Spleen (tissue), 11 donors: ENCODE measurements at regions not wholly inside any gene's neighbourhood (a gene's known extent, or its start where the extent isn't known, plus 50 kb on each side); places are given as distances from the start of the nearest gene placed in this dataset.

ENCODE experiments used
- DNase-seq: peaks from one replicate; pipeline ENCODE4 v3.0.0-alpha.2; 2020
- H3K27ac ChIP-seq, 8 donors: fragments of 200-600 bp; sonication (generic) in 7 of 8; 1 replicate in 4 of 8; 2 replicates in 4 of 8; pipeline versions ENCODE4 v1.5.0 to v1.8.0; 2016 to 2021; ENCODE audit warnings: inconsistent platforms in 4 of 8, mild to moderate bottlenecking in 4 of 8, moderate library complexity in 1 of 8
- H3K27me3 ChIP-seq, 7 donors: fragments of 200-600 bp; sonication (generic) in 6 of 7; replicated peaks in 1 of 7; 1 replicate in 4 of 7; 2 replicates in 3 of 7; pipeline versions ENCODE4 v1.5.0 to v1.8.0; 2016 to 2021; ENCODE audit warnings: inconsistent platforms in 3 of 7, mild to moderate bottlenecking in 1 of 7
- H3K36me3 ChIP-seq, 6 donors: fragments of 200-600 bp; sonication (generic) in 5 of 6; 1 replicate in 4 of 6; 2 replicates in 2 of 6; pipeline versions ENCODE4 v1.5.0 to v1.8.0; 2016 to 2021; ENCODE audit warnings: inconsistent platforms in 2 of 6
- H3K4me1 ChIP-seq, 6 donors: fragments of 200-600 bp; sonication (generic) in 5 of 6; 1 replicate in 3 of 6; 2 replicates in 3 of 6; pipeline versions ENCODE4 v1.5.0 to v1.8.0; 2016 to 2021; ENCODE audit warnings: inconsistent platforms in 3 of 6
- H3K4me3 ChIP-seq, 8 donors: fragments of 200-600 bp; sonication (generic) in 7 of 8; 1 replicate in 4 of 8; 2 replicates in 4 of 8; pipeline versions ENCODE4 v1.5.0 to v1.8.0; 2016 to 2021; ENCODE audit warnings: inconsistent platforms in 4 of 8, mild to moderate bottlenecking in 4 of 8, moderate library complexity in 2 of 8
- H3K9me3 ChIP-seq, 8 donors: fragments of 200-600 bp; sonication (generic) in 7 of 8; 1 replicate in 4 of 8; 2 replicates in 4 of 8; pipeline versions ENCODE4 v1.5.0 to v1.8.0; 2016 to 2021; ENCODE audit warnings: inconsistent platforms in 4 of 8
- CTCF ChIP-seq, 11 experiments: fragments of 200-600 bp in 7 of 11; fragments of 450-650 bp in 4 of 11; sonication (generic) in 4 of 11; IDR thresholded peaks in 8 of 11; conservative IDR thresholded peaks in 3 of 11; 1 replicate in 7 of 11; 2 replicates in 4 of 11; pipeline versions ENCODE4 v1.4.0 to v1.8.0; 2016 to 2021; ENCODE audit warnings: antibody characterized with exemption in 11 of 11, inconsistent platforms in 4 of 11, mild to moderate bottlenecking in 1 of 11
- POLR2A ChIP-seq, 3 donors: fragments of 450-650 bp; IDR thresholded peaks; one replicate each; pipeline ENCODE4 v1.5.1; 2017; ENCODE audit warnings: antibody characterized with exemption in 3 of 3, mild to moderate bottlenecking in 1 of 3
- POLR2AphosphoS5 ChIP-seq, 3 donors: sonication (generic); formaldehyde crosslinking; IDR thresholded peaks; one replicate each; pipeline ENCODE4 v1.5.1; 2017; ENCODE audit warnings: antibody characterized with exemption in 3 of 3
- WGBS, 5 donors: extraction: QIAGEN DNeasy Blood & Tissue Kit in 3 of 5; methylation state at CpG; one replicate each; pipeline versions ENCODE4 v1.1.5 to v1.1.7; 2013 to 2018; 5-methylcytosine and 5-hydroxymethylcytosine counted together
- intact Hi-C: fragments of 100-400 bp; cut with DNase I; formaldehyde crosslinking; loops from one replicate; pipeline ENCODE4 v1.15.0; 2023; ENCODE audit warnings: low total_unique reads
- donor health status: healthy with polysubstance abuse.
- donor health status: DM: no; HTN: no; CAD: no; lungs with moderate emphysema.
- donor health status: DM: no; HTN: no; CAD: no.
- donor health status: Bipolar disorder and iron deficiency.
- donor health status: healthy.
- donor health status: DM: no; HTN: no; CAD: no.
- donor health status: DM: yes; HTN: yes; CAD: no.

- DNase-seq: no peak
Observed at GRCh38 chr5:169531631-169532030, 51.9 kb upstream of the SPDL1 start.

DNA sequence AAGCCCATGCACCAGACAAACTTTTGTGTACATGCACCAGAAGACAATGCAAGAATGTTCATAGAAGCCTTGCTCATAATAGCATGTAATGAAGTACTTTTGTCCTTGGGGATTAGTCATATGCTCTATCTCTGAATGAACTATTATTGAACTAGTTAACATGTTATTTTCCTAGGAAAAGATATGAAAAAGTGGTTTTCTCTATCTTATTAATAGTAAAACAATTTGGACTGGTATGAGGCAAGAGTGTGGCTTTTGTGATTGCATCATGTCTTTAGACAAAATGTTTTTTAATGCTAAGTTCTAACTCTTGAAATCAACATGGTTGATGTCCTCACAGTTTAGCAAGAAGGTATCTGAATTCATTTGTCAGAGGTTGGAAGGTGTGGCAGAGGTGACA is 55.7 kb upstream of the SPDL1 start:
- H3K9me3 ChIP-seq: peaks cover 0 to 5% (median 0%) of the 10 kb centered on the region in 8 donors
- TF ChIP-seq CTCF (IDR thresholded peaks at IDR 0.05 in 8 of 11, conservative IDR thresholded peaks at IDR 0.05 in 3 of 11) (no peak), POLR2A (IDR thresholded peaks at IDR 0.05) (no peak), POLR2AphosphoS5 (IDR thresholded peaks at IDR 0.05) (no peak)
- peaks cover 0 to 36% (median 0%) of the 10 kb centered on the region in 7 donors for H3K27me3 ChIP-seq
- no peak for DNase-seq
- H3K36me3 ChIP-seq: no peaks in the 10 kb centered on the region
- H3K27ac ChIP-seq: no peak overlapping the region
- H3K4me3 ChIP-seq: no peak overlapping the region
- intact Hi-C loops: no loop called here
- H3K4me1 ChIP-seq: no peaks in the 10 kb centered on the region

More at GRCh38 chr5:169531631-169532030, 51.9 kb upstream of the SPDL1 start:
- intact Hi-C loops: no loop called here
- Histone ChIP-seq H3K4me3 (no peak overlapping the region), H3K27ac (no peak overlapping the region), H3K4me1 (no peaks in the 10 kb centered on the region), H3K9me3 (peaks cover 0 to 5% (median 0%) of the 10 kb centered on the region in 8 donors), H3K36me3 (no peaks in the 10 kb centered on the region), H3K27me3 (peaks cover 0 to 30% (median 0%) of the 10 kb centered on the region in 7 donors)
- TF ChIP-seq POLR2A (IDR thresholded peaks at IDR 0.05) (no peak), CTCF (IDR thresholded peaks at IDR 0.05 in 8 of 11, conservative IDR thresholded peaks at IDR 0.05 in 3 of 11) (no peak), POLR2AphosphoS5 (IDR thresholded peaks at IDR 0.05) (no peak)
- 89 to 94% (median 92%) methylated on average over 4 of the region's 4 CpGs for WGBS, 5 donors

DNA sequence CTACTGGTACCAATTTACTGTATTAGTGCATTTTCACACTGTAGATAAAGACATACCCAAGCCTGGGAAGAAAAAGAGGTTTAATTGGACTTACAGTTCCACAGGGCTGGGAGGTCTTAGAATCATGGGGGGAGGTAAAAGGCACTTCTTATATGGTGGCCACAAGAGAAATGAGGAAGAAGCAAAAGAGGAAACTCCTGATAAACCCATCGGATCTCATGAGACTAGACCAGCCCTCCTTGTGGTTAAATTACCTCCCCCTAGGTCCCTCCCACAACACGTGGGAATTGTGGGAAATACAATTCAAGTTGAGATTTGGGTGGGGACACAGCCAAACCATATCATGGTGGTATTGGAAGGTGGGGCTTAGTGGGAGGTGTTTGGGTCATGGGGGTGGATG is 56.5 kb upstream of the SPDL1 start:
- H3K4me3 ChIP-seq: no peak overlapping the region
- no peaks in the 10 kb centered on the region for H3K4me1 ChIP-seq
- H3K36me3 ChIP-seq: no peaks in the 10 kb centered on the region
- no peak overlapping the region for H3K27ac ChIP-seq
- H3K9me3 ChIP-seq: peaks cover 0 to 5% (median 0%) of the 10 kb centered on the region in 8 donors
- 15 to 61% (median 32%) methylated on average over 2 of the region's 2 CpGs for WGBS, 5 donors
- TF ChIP-seq POLR2A (IDR thresholded peaks at IDR 0.05): no peak
- TF ChIP-seq POLR2AphosphoS5 (IDR thresholded peaks at IDR 0.05): no peak
- TF ChIP-seq CTCF (IDR thresholded peaks at IDR 0.05 in 8 of 11, conservative IDR thresholded peaks at IDR 0.05 in 3 of 11): no peak
- DNase-seq: no peak
- intact Hi-C loops: no loop called here
- H3K27me3 ChIP-seq: peaks cover 0 to 41% (median 0%) of the 10 kb centered on the region in 7 donors

GRCh38 chr5:169522851-169523250 is 60.7 kb upstream of the SPDL1 start:
- Histone ChIP-seq H3K27ac (no peak overlapping the region), H3K27me3 (peaks cover 0 to 18% (median 0%) of the 10 kb centered on the region in 7 donors), H3K4me1 (no peaks in the 10 kb centered on the region), H3K4me3 (no peak overlapping the region), H3K36me3 (no peaks in the 10 kb centered on the region), H3K9me3 (peaks cover 0 to 11% (median 6%) of the 10 kb centered on the region in 8 donors)
- intact Hi-C loops: no loop called here
- TF ChIP-seq CTCF (IDR thresholded peaks at IDR 0.05 in 8 of 11, conservative IDR thresholded peaks at IDR 0.05 in 3 of 11): no peak
- no peak for TF ChIP-seq POLR2AphosphoS5 (IDR thresholded peaks at IDR 0.05)
- no peak for TF ChIP-seq POLR2A (IDR thresholded peaks at IDR 0.05)
- WGBS, 5 donors: 83 to 94% (median 84%) methylated on average over 3 of the region's 3 CpGs
- DNase-seq: no peak
